Cardiac muscle cell (in vitro differentiated cells and primary cell): ENCODE measurements at regions not wholly inside any gene's neighbourhood (a gene's known extent, or its start where the extent isn't known, plus 50 kb on each side); places are given as distances from the start of the nearest gene placed in this dataset.

Source experiments
- DNase-seq, 2 donors: peaks; one replicate each; pipeline versions ENCODE4 v3.0.0 to v3.0.0-alpha.2; 2010 to 2017; ENCODE audit warnings: low read depth in 1 of 2, low spot score in 1 of 2
- H3K27ac ChIP-seq: fragments of 200-600 bp; sonication (generic); 2 replicates; pipeline ENCODE4 v1.5.1; 2016
- H3K27me3 ChIP-seq: fragments of 200-600 bp; sonication (generic); 2 replicates; pipeline ENCODE4 v1.6.0; 2016; ENCODE audit warnings: control low read depth
- H3K36me3 ChIP-seq: fragments of 200-600 bp; sonication (generic); 2 replicates; pipeline ENCODE4 v1.5.1; 2016; ENCODE audit warnings: control low read depth
- H3K4me1 ChIP-seq: fragments of 200-600 bp; sonication (generic); 2 replicates; pipeline ENCODE4 v1.8.1; 2017; ENCODE audit warnings: low read depth, mild to moderate bottlenecking, mixed run types
- H3K4me3 ChIP-seq: fragments of 200-600 bp; sonication (generic); 2 replicates; pipeline ENCODE4 v1.5.1; 2016; ENCODE audit warnings: mild to moderate bottlenecking
- H3K9me3 ChIP-seq: fragments of 200-600 bp; sonication (generic); 2 replicates; pipeline ENCODE4 v1.5.1; 2017; ENCODE audit warnings: low read depth, mild to moderate bottlenecking, control low read depth
- TF ChIP-seq, protein P1 (sequence below): IDR thresholded peaks from 2 replicates; pipeline ENCODE4 v1.5.1; 2012; ENCODE audit warnings: low read depth, mild to moderate bottlenecking, low read length

DNA sequence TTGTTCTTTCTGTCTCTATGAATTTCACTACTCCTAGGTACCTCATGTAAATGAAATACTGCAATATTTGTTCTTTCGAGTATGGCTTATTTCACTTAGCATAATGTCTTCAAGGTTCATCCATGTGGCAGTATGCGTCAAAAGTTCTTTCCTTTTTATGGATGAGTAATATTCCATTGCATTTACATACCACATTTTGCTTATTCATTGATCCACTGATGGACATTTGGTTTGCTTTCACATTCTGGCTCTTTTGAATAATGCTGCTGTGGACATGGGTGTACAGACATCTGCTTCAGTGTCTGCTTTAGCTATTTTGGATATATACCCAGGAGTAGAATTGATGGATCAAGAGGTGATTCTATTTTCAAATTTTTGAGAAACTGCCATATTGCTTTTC lies 144.2 kb upstream of the PAPPA start:
- no peak for DNase-seq
- Histone ChIP-seq H3K9me3 (no peaks in the 10 kb centered on the region), H3K27ac (no peak overlapping the region), H3K36me3 (no peaks in the 10 kb centered on the region), H3K27me3 (no peaks in the 10 kb centered on the region), H3K4me3 (no peak overlapping the region), H3K4me1 (no peaks in the 10 kb centered on the region)
- TF ChIP-seq, protein P1, sequence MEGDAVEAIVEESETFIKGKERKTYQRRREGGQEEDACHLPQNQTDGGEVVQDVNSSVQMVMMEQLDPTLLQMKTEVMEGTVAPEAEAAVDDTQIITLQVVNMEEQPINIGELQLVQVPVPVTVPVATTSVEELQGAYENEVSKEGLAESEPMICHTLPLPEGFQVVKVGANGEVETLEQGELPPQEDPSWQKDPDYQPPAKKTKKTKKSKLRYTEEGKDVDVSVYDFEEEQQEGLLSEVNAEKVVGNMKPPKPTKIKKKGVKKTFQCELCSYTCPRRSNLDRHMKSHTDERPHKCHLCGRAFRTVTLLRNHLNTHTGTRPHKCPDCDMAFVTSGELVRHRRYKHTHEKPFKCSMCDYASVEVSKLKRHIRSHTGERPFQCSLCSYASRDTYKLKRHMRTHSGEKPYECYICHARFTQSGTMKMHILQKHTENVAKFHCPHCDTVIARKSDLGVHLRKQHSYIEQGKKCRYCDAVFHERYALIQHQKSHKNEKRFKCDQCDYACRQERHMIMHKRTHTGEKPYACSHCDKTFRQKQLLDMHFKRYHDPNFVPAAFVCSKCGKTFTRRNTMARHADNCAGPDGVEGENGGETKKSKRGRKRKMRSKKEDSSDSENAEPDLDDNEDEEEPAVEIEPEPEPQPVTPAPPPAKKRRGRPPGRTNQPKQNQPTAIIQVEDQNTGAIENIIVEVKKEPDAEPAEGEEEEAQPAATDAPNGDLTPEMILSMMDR, result no peak

DNA sequence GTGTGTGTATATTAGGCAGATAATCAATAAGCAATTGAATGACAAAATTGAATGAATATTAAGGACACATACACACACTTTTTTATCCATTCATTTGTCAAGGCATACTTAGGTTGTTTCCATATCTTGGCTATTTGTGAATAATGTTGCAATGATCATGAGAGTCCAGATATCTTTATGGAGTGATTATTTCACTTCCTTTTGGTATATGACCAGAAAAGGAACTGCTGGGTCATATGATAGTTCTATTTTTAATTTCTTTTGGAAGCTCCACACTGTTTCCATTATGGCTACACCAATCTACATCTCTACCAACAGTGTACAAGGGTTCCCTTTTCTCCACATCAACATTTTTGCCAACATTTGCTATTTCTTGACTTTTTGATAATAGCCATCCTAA lies 137.7 kb upstream of the PAPPA start:
- H3K4me1 ChIP-seq, result no peaks in the 10 kb centered on the region
- peak in 1 of 2 donors; percentile 53 for DNase-seq
- H3K27ac ChIP-seq, result no peak overlapping the region
- H3K4me3 ChIP-seq, result no peak overlapping the region
- H3K27me3 ChIP-seq, result no peaks in the 10 kb centered on the region
- no peaks in the 10 kb centered on the region for H3K9me3 ChIP-seq
- H3K36me3 ChIP-seq, result no peaks in the 10 kb centered on the region
- TF ChIP-seq, protein P1, result no peak

DNA sequence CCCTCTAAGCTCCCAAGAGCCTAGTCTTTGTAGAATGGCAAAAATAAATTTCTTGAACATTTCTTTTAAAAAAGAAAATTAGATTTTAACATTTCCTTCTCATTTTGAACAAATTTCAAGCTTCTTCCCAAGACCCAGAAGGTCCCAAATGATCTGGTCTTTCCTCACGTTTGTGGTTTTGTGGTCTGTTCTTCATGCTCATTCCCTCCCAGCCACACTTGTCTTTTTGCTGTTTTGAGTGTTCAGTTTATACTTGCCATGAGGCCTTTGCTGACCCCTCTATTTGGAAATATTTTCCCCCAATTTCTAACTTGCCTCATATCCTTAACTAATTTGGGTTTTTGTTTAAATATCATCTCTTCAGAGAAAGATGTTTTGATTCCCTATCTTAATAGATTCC lies 133.4 kb upstream of the PAPPA start:
- DNase-seq, result peak in 1 of 2 donors; percentile 37
- TF ChIP-seq, protein P1, result no peak

DNA sequence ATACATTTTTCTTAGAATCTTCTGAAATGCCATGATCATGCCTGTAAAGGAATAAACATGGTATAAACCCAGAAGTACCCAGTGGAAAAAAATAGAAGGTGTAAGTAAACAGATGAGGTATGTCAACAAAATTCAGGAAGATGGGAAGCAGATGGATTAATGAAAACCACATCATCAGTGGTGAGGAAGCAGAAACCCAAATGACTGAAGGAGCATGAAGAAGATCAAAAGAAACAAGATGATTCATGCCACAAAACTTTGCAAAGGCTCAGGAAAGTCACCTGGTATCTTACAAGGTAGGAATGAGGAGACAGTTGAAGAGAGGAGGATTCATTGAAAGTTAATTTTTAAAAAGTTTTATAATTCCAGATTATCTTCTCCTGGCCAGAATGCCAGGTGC lies 132.8 kb upstream of the PAPPA start:
- Histone ChIP-seq H3K27me3 (no peaks in the 10 kb centered on the region), H3K4me3 (no peak overlapping the region), H3K27ac (no peak overlapping the region), H3K9me3 (no peaks in the 10 kb centered on the region), H3K36me3 (no peaks in the 10 kb centered on the region), H3K4me1 (no peaks in the 10 kb centered on the region)
- no peak for DNase-seq
- TF ChIP-seq, protein P1, result no peak

More for the DNA sequence above, 133.4 kb upstream of the PAPPA start:
- no peaks in the 10 kb centered on the region for H3K4me1 ChIP-seq
- H3K27me3 ChIP-seq, result no peaks in the 10 kb centered on the region
- no peaks in the 10 kb centered on the region for H3K36me3 ChIP-seq
- no peak overlapping the region for H3K4me3 ChIP-seq
- no peaks in the 10 kb centered on the region for H3K9me3 ChIP-seq
- H3K27ac ChIP-seq, result no peak overlapping the region

DNA sequence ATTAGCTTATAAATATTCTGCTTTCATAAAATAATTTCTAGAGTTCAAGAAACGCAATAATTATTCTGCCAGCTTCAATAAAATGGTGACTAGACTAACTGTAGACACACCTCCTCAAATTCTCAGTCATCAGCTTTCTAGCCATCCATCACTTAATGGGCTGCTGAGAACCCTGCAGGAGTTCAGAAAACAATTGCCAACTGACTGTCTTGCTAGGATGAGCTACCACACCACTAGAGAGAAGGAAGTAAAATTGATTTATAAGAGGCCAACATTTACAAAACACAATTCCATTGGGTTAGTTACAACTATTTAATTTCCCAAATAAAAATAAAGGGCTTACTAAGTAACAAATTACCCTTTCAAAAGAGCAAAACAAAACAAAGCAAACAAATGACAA lies 126.5 kb upstream of the PAPPA start:
- no peaks in the 10 kb centered on the region for H3K36me3 ChIP-seq
- H3K9me3 ChIP-seq, result no peaks in the 10 kb centered on the region
- no peaks in the 10 kb centered on the region for H3K27me3 ChIP-seq
- H3K27ac ChIP-seq, result no peak overlapping the region
- TF ChIP-seq, protein P1, result no peak
- H3K4me1 ChIP-seq, result no peaks in the 10 kb centered on the region
- peak in 1 of 2 donors; percentile 17 for DNase-seq
- no peak overlapping the region for H3K4me3 ChIP-seq

DNA sequence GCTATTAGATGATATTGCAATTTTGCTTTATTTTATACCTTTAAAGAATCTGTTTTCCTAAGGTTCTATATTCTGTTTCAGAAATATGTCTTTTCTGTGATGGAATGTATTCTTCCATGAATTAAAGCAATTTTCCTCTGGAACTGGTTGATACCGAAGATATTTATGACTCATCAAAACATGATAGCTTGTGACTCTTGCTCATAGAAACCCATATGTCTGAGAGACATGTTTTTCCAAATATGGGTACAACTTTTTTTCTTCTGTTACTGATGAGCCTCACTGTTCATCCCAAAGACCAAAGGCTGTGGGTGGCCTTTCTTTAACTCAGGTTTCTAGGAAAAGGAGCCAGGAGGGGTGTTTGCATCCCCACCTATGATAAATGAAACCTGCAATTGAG lies 126.1 kb upstream of the PAPPA start:
- H3K9me3 ChIP-seq, result no peaks in the 10 kb centered on the region
- DNase-seq, result peak in 1 of 2 donors; percentile 87
- no peaks in the 10 kb centered on the region for H3K27me3 ChIP-seq
- no peaks in the 10 kb centered on the region for H3K4me1 ChIP-seq
- no peaks in the 10 kb centered on the region for H3K36me3 ChIP-seq
- H3K27ac ChIP-seq, result no peak overlapping the region
- TF ChIP-seq, protein P1, result no peak
- no peak overlapping the region for H3K4me3 ChIP-seq
